Body of pancreas (tissue), 4 donors: ENCODE measurements at regions not wholly inside any gene's neighbourhood (a gene's known extent, or its start where the extent isn't known, plus 50 kb on each side); places are given as distances from the start of the nearest gene placed in this dataset.

Experiments used
- ATAC-seq: fragments of 150-250 bp; one replicate; pipeline ENCODE4 v1.9.1; 2016
- DNase-seq, 4 donors: peaks; one replicate each; pipeline ENCODE4 v3.0.0-alpha.2; 2019
- H3K27ac ChIP-seq, 4 donors: fragments of 200-600 bp; sonication (generic); 1 replicate in 3 of 4; 2 replicates in 1 of 4; pipeline versions ENCODE4 v1.5.1 to v1.6.1; 2016 to 2019; ENCODE audit warnings: mild to moderate bottlenecking in 1 of 4, mixed read lengths in 1 of 4, moderate library complexity in 1 of 4
- H3K27me3 ChIP-seq, 2 donors: fragments of 200-600 bp; sonication (generic); one replicate each; pipeline ENCODE4 v1.6.0; 2016; ENCODE audit warnings: mild to moderate bottlenecking in 1 of 2
- H3K36me3 ChIP-seq, 2 donors: fragments of 200-600 bp; sonication (generic); replicated peaks in 1 of 2; 2 replicates each; pipeline ENCODE4 v1.5.1; 2016; ENCODE audit warnings: low read depth in 2 of 2; ENCODE audit not compliant: insufficient read depth in 1 of 2
- H3K4me1 ChIP-seq: fragments of 200-600 bp; sonication (generic); one replicate; pipeline ENCODE4 v1.6.0; 2016
- H3K4me3 ChIP-seq, 2 donors: fragments of 200-600 bp; sonication (generic); 1 replicate in 1 of 2; 2 replicates in 1 of 2; pipeline ENCODE4 v1.5.1; 2016 to 2019
- H3K9me3 ChIP-seq, 3 donors: fragments of 200-600 bp; sonication (generic); 1 replicate in 2 of 3; 2 replicates in 1 of 3; pipeline ENCODE4 v1.5.1; 2016
- CTCF ChIP-seq, 7 experiments: fragments of 450-650 bp in 4 of 7; fragments of 200-600 bp in 3 of 7; sonication (generic) in 3 of 7; IDR thresholded peaks; one replicate each; pipeline ENCODE4 v1.5.1; 2016 to 2019; ENCODE audit warnings: antibody characterized with exemption in 7 of 7
- POLR2A ChIP-seq, 3 donors: fragments of 450-650 bp; IDR thresholded peaks; one replicate each; pipeline ENCODE4 v1.6.1; 2016; ENCODE audit warnings: antibody characterized with exemption in 3 of 3, mild to moderate bottlenecking in 2 of 3
- whole genome bisulfite sequencing, 2 donors: methylation state at CpG; one replicate each; pipeline ENCODE4 v1.1.5; 2017; 5-methylcytosine and 5-hydroxymethylcytosine counted together
- intact Hi-C: fragments of 100-400 bp; cut with DNase I; formaldehyde crosslinking; loops from one replicate; pipeline ENCODE4 v1.15.1; 2023

DNA sequence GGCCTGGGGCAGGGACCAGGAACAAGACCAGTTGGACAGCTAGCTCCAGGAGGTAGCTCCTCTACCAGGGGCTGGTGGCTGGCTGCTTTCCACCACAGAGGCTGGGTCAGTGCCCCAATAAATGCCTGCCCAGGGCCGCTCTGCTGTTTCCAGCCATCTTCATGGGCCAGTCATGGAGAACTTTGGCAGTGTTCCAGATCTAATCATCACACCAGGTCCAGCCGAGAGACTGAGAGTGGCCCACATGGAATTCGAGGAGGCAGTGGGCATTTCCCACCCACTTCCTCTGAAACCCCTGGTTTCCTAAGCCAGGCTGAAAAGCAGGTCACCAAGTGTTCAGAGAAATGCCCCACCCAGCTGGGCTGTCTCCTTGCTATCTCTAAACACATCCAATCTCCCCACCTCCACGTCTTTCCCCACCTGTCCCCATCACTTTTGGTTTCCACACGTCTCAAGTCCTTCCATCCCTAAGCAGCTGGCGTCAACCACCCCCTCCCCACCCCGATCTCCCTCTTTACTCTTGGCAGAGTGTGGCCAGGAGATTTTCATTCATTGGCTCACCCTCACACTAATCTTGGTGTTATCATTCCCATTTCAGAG is 190.0 kb upstream of the LINGO1 start:
- Histone ChIP-seq H3K27me3 (peaks cover 0 to 11% of the 10 kb centered on the region in 2 donors), H3K27ac (no peak overlapping the region), H3K4me1 (peaks cover 18% of the 10 kb centered on the region), H3K36me3 (no peaks in the 10 kb centered on the region), H3K4me3 (no peak overlapping the region), H3K9me3 (no peaks in the 10 kb centered on the region)
- 40 to 63% methylated on average over 6 to 7 of the region's 7 CpGs for WGBS, 2 donors
- intact Hi-C loops = no loop called here
- ATAC-seq (no peak), DNase-seq (no peak)
- TF ChIP-seq POLR2A (IDR thresholded peaks at IDR 0.05) = no peak
- no peak for TF ChIP-seq CTCF (IDR thresholded peaks at IDR 0.05)

- 72 to 91% methylated on average over 2 of the region's 2 CpGs for WGBS, 2 donors
- intact Hi-C loops = no loop called here
- no peaks in the 10 kb centered on the region for H3K9me3 ChIP-seq
- peaks cover 0 to 11% of the 10 kb centered on the region in 2 donors for H3K27me3 ChIP-seq
- H3K4me1 ChIP-seq = peaks cover 18% of the 10 kb centered on the region
- H3K27ac ChIP-seq = no peak overlapping the region
- DNase-seq = no peak
- TF ChIP-seq CTCF (IDR thresholded peaks at IDR 0.05) = no peak
- H3K4me3 ChIP-seq = no peak overlapping the region
- no peaks in the 10 kb centered on the region for H3K36me3 ChIP-seq
- no peak for ATAC-seq
Observed at GRCh38 chr15:77821959-77822256, 189.2 kb upstream of the LINGO1 start.

DNA sequence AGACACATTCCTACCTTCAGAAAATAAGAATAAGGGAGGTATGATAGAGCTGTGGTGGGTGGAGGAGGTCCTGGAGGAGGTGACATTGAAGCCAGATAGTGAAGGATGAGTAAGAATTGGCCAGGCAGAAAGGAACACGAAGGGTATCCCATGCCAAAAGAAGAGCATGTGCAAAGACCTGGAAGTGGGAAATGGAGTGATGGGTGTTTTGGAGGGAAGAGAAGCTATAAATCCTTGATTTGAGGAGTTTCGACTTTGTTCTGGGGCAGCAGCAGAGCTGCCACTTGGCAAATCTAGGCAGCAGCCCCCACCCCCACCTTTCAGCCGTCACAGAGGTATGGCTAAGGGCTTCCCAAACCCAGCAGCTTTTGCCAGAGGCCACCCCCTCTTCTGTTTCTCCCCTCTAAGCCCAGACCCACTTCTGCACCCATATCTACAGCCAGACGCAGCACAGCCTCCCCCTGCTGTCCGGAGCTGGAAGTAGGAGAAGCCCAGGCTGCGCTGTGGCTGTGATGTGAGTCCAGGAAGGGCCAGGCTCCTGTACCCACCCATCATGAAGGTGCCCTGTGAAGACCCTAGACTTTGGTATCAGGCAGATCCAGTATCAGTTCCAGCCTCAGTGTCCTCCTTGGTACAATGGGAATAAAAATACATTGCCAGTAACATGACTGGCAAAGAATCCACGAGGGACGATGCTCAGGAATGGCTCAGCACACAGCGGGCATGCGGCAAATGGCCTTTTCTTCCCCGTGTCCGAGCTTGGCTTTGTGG is 188.7 kb upstream of the LINGO1 start:
- TF ChIP-seq POLR2A (IDR thresholded peaks at IDR 0.05) (no peak), CTCF (IDR thresholded peaks at IDR 0.05) (peak; percentile 26 to 63 (median 57))
- Histone ChIP-seq H3K27me3 (peaks cover 0 to 11% of the 10 kb centered on the region in 2 donors), H3K9me3 (no peaks in the 10 kb centered on the region), H3K4me3 (no peak overlapping the region), H3K4me1 (peaks cover 18% of the 10 kb centered on the region), H3K27ac (no peak overlapping the region), H3K36me3 (no peaks in the 10 kb centered on the region)
- peak; percentile 51 to 71 (median 58) for DNase-seq
- ATAC-seq = peak; percentile 65
- intact Hi-C loops = no loop called here
- 39 to 40% methylated on average over 11 to 12 of the region's 12 CpGs for WGBS, 2 donors

DNA sequence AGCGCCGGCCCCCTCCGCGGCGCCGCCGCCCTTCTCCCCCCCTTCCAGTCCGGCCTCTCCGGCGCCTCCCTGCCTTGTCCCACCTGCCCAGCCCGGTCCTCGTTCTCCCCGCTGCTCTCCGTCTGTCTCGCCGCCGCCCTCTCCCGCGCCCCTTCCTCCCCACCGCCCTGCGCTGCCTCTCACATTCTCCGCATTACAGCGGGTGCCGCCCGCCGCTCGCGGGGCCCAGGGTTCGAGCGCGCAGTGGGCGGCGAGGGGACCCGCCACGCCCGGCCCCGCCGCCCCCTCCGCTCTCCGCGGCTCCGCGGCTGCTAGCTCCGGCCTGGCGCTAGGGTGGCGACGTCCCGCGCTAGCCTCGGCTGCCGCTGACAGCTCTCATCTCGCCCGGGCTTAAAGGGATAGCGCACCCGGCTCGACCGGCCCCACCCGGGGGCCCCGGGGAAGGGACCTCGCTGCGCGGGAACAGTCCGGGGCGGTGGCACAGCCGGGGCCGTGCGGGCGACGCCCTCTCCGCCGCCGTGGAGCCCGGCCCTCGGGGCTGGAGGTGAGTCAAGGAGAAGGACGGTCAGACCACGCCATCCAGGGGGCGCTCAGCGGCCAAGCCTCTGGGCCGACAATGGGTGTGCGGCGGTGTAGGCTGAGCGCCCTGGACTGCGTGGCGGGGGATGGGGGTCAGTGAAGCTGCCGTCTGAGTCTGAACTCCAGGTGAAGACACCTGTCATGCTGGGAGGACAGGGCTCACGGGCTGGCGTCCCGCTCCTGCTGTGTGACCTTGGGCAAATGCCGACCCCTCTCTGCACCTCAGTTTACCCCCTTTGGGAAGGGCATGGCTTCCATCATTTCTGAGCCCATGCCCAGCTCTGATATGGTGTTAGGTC is 187.4 kb upstream of the LINGO1 start:
- H3K27me3 ChIP-seq = peaks cover 0 to 11% of the 10 kb centered on the region in 2 donors
- DNase-seq = peak in 1 of 4 donors; percentile 37
- intact Hi-C loops = no loop called here

More for the DNA sequence above, 187.4 kb upstream of the LINGO1 start:
- TF ChIP-seq CTCF (IDR thresholded peaks at IDR 0.05) (no peak), POLR2A (IDR thresholded peaks at IDR 0.05) (no peak)
- Histone ChIP-seq H3K27ac (no peak overlapping the region), H3K4me1 (peaks cover 18% of the 10 kb centered on the region), H3K36me3 (no peaks in the 10 kb centered on the region), H3K4me3 (no peak overlapping the region), H3K9me3 (no peaks in the 10 kb centered on the region)
- peak; percentile 19 for ATAC-seq
- WGBS, 2 donors = 1 to 3% methylated on average over 15 to 82 of the region's 89 CpGs
